Kidney (tissue), 13 donors: ENCODE measurements at regions not wholly inside any gene's neighbourhood (a gene's known extent, or its start where the extent isn't known, plus 50 kb on each side); places are given as distances from the start of the nearest gene placed in this dataset.

Experiments used
- DNase-seq, 5 donors: peaks; one replicate each; pipeline ENCODE4 v3.0.0-alpha.2; 2013 to 2020
- FAIRE-seq: peaks from 2 replicates; lab custom pipeline; 2012; peaks lifted over from hg19 to GRCh38; lab: Jason Lieb, UNC
- H3K27ac ChIP-seq, 2 donors: one replicate each; pipeline ENCODE4 v1.7.0; 2013; ENCODE audit warnings: low read depth in 2 of 2, low read length in 2 of 2, inconsistent platforms in 1 of 2
- H3K27me3 ChIP-seq: one replicate; pipeline ENCODE4 v1.7.1; 2013; ENCODE audit warnings: low read length, inconsistent platforms; ENCODE audit not compliant: control insufficient read depth, insufficient read depth
- H3K36me3 ChIP-seq, 3 donors: one replicate each; pipeline versions ENCODE4 v1.7.0 to v1.7.1; 2013; ENCODE audit warnings: low read length in 3 of 3, control low read depth in 1 of 3, inconsistent platforms in 1 of 3; ENCODE audit not compliant: insufficient read depth in 3 of 3, control insufficient read depth in 2 of 3
- H3K4me1 ChIP-seq, 3 donors: one replicate each; pipeline versions ENCODE4 v1.7.0 to v1.7.1; 2013; ENCODE audit warnings: low read length in 3 of 3, inconsistent platforms in 1 of 3, low read depth in 1 of 3; ENCODE audit not compliant: control insufficient read depth in 2 of 3, insufficient read depth in 2 of 3
- H3K4me3 ChIP-seq, 3 donors: one replicate each; pipeline versions ENCODE4 v1.7.0 to v1.8.1; 2013; ENCODE audit warnings: low read length in 3 of 3, control low read depth in 1 of 3, inconsistent platforms in 1 of 3
- H3K9ac ChIP-seq, 3 donors: one replicate each; pipeline versions ENCODE4 v1.7.0 to v1.7.1; 2013; ENCODE audit warnings: low read length in 3 of 3, control low read depth in 1 of 3, inconsistent platforms in 1 of 3
- H3K9me3 ChIP-seq, 3 donors: one replicate each; pipeline versions ENCODE4 v1.7.0 to v1.7.1; 2013; ENCODE audit warnings: low read length in 3 of 3, control low read depth in 1 of 3, inconsistent platforms in 1 of 3; ENCODE audit not compliant: control insufficient read depth in 2 of 3, insufficient read depth in 1 of 3
- intact Hi-C: fragments of 100-400 bp; cut with DNase I; formaldehyde crosslinking; loops from one replicate; pipeline ENCODE4 v1.11.1; 2022
- TF ChIP-seq, protein P1 (sequence below): IDR thresholded peaks from 3 replicates; pipeline ENCODE4 v1.5.1; 2012; ENCODE audit warnings: mild to moderate bottlenecking, moderate library complexity, borderline replicate concordance; ENCODE audit not compliant: insufficient read depth; ENCODE audit errors: extremely low read depth
- donor health status: control.
- donor health status: control.
- donor health status: control.
- donor health status: control.
- donor health status: control.
- donor health status: DM: yes; HTN: yes; CAD: no.
- donor health status: Normal renal cell carcinoma (clear cell type).

DNA sequence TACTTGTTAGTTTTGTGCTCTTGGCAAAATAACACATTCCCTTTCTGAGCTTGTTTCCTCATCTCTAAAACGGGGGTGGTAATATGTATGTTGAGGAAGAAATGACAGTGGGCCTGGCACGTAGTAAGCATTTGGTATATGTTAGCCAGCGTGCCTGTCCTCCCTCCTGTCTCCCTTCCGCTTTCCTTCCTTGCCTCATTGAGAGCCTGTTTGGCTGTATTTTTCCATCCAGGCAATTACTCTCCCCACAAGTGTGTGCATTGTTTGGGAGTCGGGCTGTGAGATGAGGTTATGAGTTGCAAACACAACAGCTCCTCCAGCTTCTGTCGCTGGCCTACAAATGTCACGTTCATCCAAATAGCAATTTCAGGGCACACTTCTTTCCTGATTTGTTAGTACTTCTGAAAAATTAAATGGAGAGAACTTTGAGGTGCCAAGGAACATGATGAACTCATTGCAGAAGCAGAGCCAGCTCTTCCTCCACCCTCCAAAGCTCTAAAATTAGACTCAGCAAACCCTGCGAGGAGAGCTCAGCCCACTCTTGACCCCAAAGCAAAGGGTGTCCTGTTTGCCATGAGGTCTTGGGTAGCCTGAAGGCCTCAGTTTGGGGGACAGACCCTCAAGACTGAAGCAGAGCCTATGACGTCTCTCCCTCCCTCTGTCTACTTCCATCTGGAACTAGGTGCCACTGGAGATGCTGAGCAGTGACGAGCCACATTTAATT is 50.7 kb upstream of the TOX2 start:
- TF ChIP-seq, protein P1, sequence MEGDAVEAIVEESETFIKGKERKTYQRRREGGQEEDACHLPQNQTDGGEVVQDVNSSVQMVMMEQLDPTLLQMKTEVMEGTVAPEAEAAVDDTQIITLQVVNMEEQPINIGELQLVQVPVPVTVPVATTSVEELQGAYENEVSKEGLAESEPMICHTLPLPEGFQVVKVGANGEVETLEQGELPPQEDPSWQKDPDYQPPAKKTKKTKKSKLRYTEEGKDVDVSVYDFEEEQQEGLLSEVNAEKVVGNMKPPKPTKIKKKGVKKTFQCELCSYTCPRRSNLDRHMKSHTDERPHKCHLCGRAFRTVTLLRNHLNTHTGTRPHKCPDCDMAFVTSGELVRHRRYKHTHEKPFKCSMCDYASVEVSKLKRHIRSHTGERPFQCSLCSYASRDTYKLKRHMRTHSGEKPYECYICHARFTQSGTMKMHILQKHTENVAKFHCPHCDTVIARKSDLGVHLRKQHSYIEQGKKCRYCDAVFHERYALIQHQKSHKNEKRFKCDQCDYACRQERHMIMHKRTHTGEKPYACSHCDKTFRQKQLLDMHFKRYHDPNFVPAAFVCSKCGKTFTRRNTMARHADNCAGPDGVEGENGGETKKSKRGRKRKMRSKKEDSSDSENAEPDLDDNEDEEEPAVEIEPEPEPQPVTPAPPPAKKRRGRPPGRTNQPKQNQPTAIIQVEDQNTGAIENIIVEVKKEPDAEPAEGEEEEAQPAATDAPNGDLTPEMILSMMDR: no peak
- Histone ChIP-seq H3K9ac (no peak overlapping the region), H3K36me3 (no peaks in the 10 kb centered on the region), H3K4me3 (no peak overlapping the region), H3K27me3 (no peaks in the 10 kb centered on the region), H3K9me3 (no peaks in the 10 kb centered on the region), H3K4me1 (no peaks in the 10 kb centered on the region), H3K27ac (no peak overlapping the region)
- DNase-seq: no peak
- intact Hi-C loops: no loop called here
- FAIRE-seq: no peak

DNA sequence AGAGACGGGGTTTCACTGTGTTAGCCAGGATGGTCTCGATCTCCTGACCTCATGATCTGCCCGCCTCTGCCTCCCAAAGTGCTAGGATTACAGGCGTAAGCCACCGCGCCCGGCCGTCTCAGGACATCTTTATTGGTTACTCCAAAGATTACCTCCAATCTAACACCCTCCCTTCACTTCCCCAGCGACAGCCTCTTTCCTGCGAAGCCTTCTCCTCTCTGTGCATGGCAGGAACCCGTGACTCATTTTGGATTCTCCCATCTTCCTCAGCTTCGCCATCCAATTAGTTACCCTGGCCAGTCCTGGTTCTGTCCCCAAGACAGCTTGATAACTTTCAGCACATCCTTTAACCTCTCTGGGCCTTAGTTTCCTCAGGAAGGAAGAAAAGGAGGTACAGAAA is 51.3 kb upstream of the TOX2 start:
- Histone ChIP-seq H3K27ac (no peak overlapping the region), H3K27me3 (no peaks in the 10 kb centered on the region), H3K36me3 (no peaks in the 10 kb centered on the region), H3K9me3 (no peaks in the 10 kb centered on the region), H3K9ac (no peak overlapping the region), H3K4me1 (no peaks in the 10 kb centered on the region), H3K4me3 (no peak overlapping the region)
- intact Hi-C loops: no loop called here
- FAIRE-seq: no peak
- TF ChIP-seq, protein P1: no peak
- DNase-seq: no peak

DNA sequence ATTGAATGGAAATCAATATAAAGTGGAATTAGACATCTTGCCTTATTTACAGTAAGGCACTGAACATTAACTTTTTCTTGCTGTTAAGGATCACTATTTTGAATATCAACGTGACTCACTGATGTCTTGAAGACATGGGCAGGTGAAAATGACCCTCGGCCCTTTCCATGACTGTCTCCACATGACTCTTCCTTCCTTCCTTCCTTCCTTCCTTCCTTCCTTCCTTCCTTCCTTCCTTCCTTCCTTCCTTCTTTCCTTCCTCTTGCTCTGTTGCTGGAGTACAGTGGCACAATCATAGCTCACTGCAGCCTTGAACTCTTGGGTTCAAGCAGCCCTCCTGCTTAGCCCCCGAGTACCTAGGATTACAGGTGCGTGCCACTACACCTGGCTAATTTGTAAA is 52.2 kb upstream of the TOX2 start:
- Histone ChIP-seq H3K9me3 (no peaks in the 10 kb centered on the region), H3K4me3 (no peak overlapping the region), H3K9ac (no peak overlapping the region), H3K36me3 (no peaks in the 10 kb centered on the region), H3K4me1 (no peaks in the 10 kb centered on the region), H3K27me3 (no peaks in the 10 kb centered on the region), H3K27ac (no peak overlapping the region)
- FAIRE-seq (no peak), DNase-seq (no peak)
- intact Hi-C loops: no loop called here
- TF ChIP-seq, protein P1: no peak

DNA sequence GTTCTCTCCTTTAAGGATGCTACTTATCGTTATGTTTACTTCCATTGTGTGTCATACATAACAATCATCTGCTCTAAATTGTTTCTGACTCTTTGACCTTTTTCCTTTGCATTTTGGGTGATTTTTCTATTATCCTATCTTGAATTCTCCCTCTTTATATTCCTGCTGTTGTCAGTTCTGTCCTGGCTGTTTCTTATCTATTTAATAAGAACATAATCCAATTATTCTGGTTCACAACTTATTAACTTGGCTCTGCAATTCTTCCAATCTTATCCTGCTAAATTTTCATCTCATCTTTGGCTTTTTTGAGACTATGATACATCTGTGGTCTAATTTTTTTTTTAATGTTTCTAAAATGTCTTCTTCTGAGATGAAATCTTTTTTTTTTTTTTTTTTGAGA is 54.7 kb upstream of the TOX2 start:
- H3K4me3 ChIP-seq: no peak overlapping the region
- H3K27ac ChIP-seq: no peak overlapping the region
- H3K27me3 ChIP-seq: no peaks in the 10 kb centered on the region
- intact Hi-C loops: no loop called here
- TF ChIP-seq, protein P1: no peak
- H3K4me1 ChIP-seq: no peaks in the 10 kb centered on the region
- FAIRE-seq (no peak), DNase-seq (no peak)
- H3K9ac ChIP-seq: no peak overlapping the region
- no peaks in the 10 kb centered on the region for H3K9me3 ChIP-seq
- H3K36me3 ChIP-seq: no peaks in the 10 kb centered on the region
